Suprapubic skin (tissue), 4 donors: ENCODE measurements at regions not wholly inside any gene's neighbourhood (a gene's known extent, or its start where the extent isn't known, plus 50 kb on each side); places are given as distances from the start of the nearest gene placed in this dataset.

ENCODE experiments used
- CTCF ChIP-seq, 2 donors: fragments of 200-600 bp in 1 of 2; fragments of 450-650 bp in 1 of 2; sonication (generic) in 1 of 2; IDR thresholded peaks; one replicate each; pipeline ENCODE4 v1.5.1; 2016 to 2019; ENCODE audit warnings: antibody characterized with exemption in 2 of 2, mild to moderate bottlenecking in 1 of 2, moderate library complexity in 1 of 2
- EP300 ChIP-seq: sonication (generic); formaldehyde crosslinking; IDR thresholded peaks from one replicate; pipeline ENCODE4 v1.6.1; 2017; ENCODE audit warnings: antibody characterized with exemption
- POLR2A ChIP-seq, 2 donors: fragments of 450-650 bp; IDR thresholded peaks; one replicate each; pipeline ENCODE4 v1.6.1; 2017; ENCODE audit warnings: antibody characterized with exemption in 2 of 2, mild to moderate bottlenecking in 2 of 2, moderate library complexity in 2 of 2
- POLR2AphosphoS5 ChIP-seq, 3 donors: sonication (generic); formaldehyde crosslinking; IDR thresholded peaks; one replicate each; pipeline ENCODE4 v1.6.1; 2017; ENCODE audit warnings: antibody characterized with exemption in 3 of 3

- no peak for TF ChIP-seq CTCF (IDR thresholded peaks at IDR 0.05)
- no peak for TF ChIP-seq POLR2A (IDR thresholded peaks at IDR 0.05)
- TF ChIP-seq POLR2AphosphoS5 (IDR thresholded peaks at IDR 0.05), result no peak
- no peak for TF ChIP-seq EP300
Measured at GRCh38 chr3:110897046-110897445, 174.6 kb upstream of the NECTIN3 start.
